Liver (tissue), 7 donors: ENCODE measurements at regions not wholly inside any gene's neighbourhood (a gene's known extent, or its start where the extent isn't known, plus 50 kb on each side); places are given as distances from the start of the nearest gene placed in this dataset.

ENCODE experiments used
- DNase-seq: peaks from one replicate; pipeline ENCODE4 v3.0.0-alpha.2; 2017; ENCODE audit warnings: low spot score
- H3K27ac ChIP-seq, 2 donors: one replicate each; pipeline ENCODE4 v1.7.0; 2013; ENCODE audit warnings: inconsistent platforms in 2 of 2, low read length in 2 of 2, control low read depth in 1 of 2, low read depth in 1 of 2, mild to moderate bottlenecking in 1 of 2
- H3K27me3 ChIP-seq, 4 donors: one replicate each; pipeline versions ENCODE4 v1.6.1 to v1.7.0; 2013; ENCODE audit warnings: low read length in 3 of 4, inconsistent platforms in 1 of 4, mild to moderate bottlenecking in 1 of 4, moderate library complexity in 1 of 4; ENCODE audit not compliant: control insufficient read depth in 4 of 4, insufficient read depth in 4 of 4
- H3K36me3 ChIP-seq, 4 donors: one replicate each; pipeline versions ENCODE4 v1.6.1 to v1.7.0; 2013; ENCODE audit warnings: low read length in 3 of 4, mild to moderate bottlenecking in 3 of 4, low read depth in 1 of 4, moderate library complexity in 1 of 4; ENCODE audit not compliant: control insufficient read depth in 4 of 4, insufficient read depth in 3 of 4
- H3K4me1 ChIP-seq, 4 donors: one replicate each; pipeline versions ENCODE4 v1.6.1 to v1.7.0; 2013; ENCODE audit warnings: low read length in 3 of 4, mild to moderate bottlenecking in 3 of 4, moderate library complexity in 1 of 4; ENCODE audit not compliant: control insufficient read depth in 4 of 4, insufficient read depth in 4 of 4
- H3K4me3 ChIP-seq, 3 donors: one replicate each; pipeline versions ENCODE4 v1.6.1 to v1.7.0; 2013; ENCODE audit warnings: low read length in 3 of 3, control low read depth in 1 of 3, low read depth in 1 of 3, mild to moderate bottlenecking in 1 of 3
- H3K9ac ChIP-seq, 2 donors: one replicate each; pipeline ENCODE4 v1.7.0; 2013; ENCODE audit warnings: low read length in 2 of 2, mild to moderate bottlenecking in 2 of 2, moderate library complexity in 2 of 2, control low read depth in 1 of 2, low read depth in 1 of 2
- H3K9me3 ChIP-seq, 4 donors: one replicate each; pipeline versions ENCODE4 v1.6.1 to v1.7.0; 2013; ENCODE audit warnings: low read length in 3 of 4; ENCODE audit not compliant: control insufficient read depth in 4 of 4
- ATF3 ChIP-seq: IDR thresholded peaks from 2 replicates; pipeline ENCODE4 v1.6.1; 2016; ENCODE audit warnings: antibody characterized with exemption
- EGR1 ChIP-seq, 2 donors: IDR thresholded peaks; 2 replicates each; pipeline ENCODE4 v1.6.1; 2016 to 2018; ENCODE audit warnings: antibody characterized with exemption in 2 of 2, low read depth in 2 of 2
- FOXA1 ChIP-seq: IDR thresholded peaks from 2 replicates; pipeline ENCODE4 v1.6.1; 2016; ENCODE audit warnings: antibody characterized with exemption
- GABPA ChIP-seq, 2 donors: IDR thresholded peaks in 1 of 2; conservative IDR thresholded peaks in 1 of 2; 2 replicates each; pipeline ENCODE4 v1.6.1; 2016; ENCODE audit warnings: antibody characterized with exemption in 2 of 2, mild to moderate bottlenecking in 1 of 2, moderate library complexity in 1 of 2
- HNF4G ChIP-seq: IDR thresholded peaks from 2 replicates; pipeline ENCODE4 v1.6.1; 2016; ENCODE audit warnings: antibody characterized with exemption
- JUND ChIP-seq, 2 donors: IDR thresholded peaks; 2 replicates each; pipeline ENCODE4 v1.6.1; 2016; ENCODE audit warnings: antibody characterized with exemption in 2 of 2
- NR2F2 ChIP-seq: IDR thresholded peaks from 2 replicates; pipeline ENCODE4 v1.6.1; 2016; ENCODE audit warnings: antibody characterized with exemption
- SP1 ChIP-seq: IDR thresholded peaks from 2 replicates; pipeline ENCODE4 v1.6.1; 2018; ENCODE audit warnings: antibody characterized with exemption, mild to moderate bottlenecking
- YY1 ChIP-seq: IDR thresholded peaks from 2 replicates; pipeline ENCODE4 v1.6.1; 2016; ENCODE audit warnings: antibody characterized with exemption, mild to moderate bottlenecking
- WGBS: extraction: QIAGEN DNeasy Blood & Tissue Kit; methylation state at CpG from one replicate; pipeline ENCODE4 v1.1.7; 2013; 5-methylcytosine and 5-hydroxymethylcytosine counted together
- TF ChIP-seq, protein P1 (sequence below): IDR thresholded peaks from 2 replicates; pipeline ENCODE4 v1.6.1; 2016; ENCODE audit warnings: antibody characterized with exemption
- TF ChIP-seq, protein P2 (sequence below): IDR thresholded peaks from 2 replicates; pipeline ENCODE4 v1.6.1; 2016; ENCODE audit warnings: antibody characterized with exemption
- TF ChIP-seq, protein P3 (sequence below): IDR thresholded peaks from 2 replicates; pipeline ENCODE4 v1.6.1; 2016; ENCODE audit warnings: antibody characterized with exemption, mild to moderate bottlenecking
- donor health status: healthy.
- donor health status: healthy.
- donor health status: healthy.
- donor health status: healthy.

- 81% methylated on average over 2 of the region's 2 CpGs for WGBS
- TF ChIP-seq, protein P1, sequence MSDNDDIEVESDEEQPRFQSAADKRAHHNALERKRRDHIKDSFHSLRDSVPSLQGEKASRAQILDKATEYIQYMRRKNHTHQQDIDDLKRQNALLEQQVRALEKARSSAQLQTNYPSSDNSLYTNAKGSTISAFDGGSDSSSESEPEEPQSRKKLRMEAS = no peak
- TF ChIP-seq, protein P2, sequence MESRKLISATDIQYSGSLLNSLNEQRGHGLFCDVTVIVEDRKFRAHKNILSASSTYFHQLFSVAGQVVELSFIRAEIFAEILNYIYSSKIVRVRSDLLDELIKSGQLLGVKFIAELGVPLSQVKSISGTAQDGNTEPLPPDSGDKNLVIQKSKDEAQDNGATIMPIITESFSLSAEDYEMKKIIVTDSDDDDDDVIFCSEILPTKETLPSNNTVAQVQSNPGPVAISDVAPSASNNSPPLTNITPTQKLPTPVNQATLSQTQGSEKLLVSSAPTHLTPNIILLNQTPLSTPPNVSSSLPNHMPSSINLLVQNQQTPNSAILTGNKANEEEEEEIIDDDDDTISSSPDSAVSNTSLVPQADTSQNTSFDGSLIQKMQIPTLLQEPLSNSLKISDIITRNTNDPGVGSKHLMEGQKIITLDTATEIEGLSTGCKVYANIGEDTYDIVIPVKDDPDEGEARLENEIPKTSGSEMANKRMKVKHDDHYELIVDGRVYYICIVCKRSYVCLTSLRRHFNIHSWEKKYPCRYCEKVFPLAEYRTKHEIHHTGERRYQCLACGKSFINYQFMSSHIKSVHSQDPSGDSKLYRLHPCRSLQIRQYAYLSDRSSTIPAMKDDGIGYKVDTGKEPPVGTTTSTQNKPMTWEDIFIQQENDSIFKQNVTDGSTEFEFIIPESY = no peak
- TF ChIP-seq ATF3 = no peak
- no peak for TF ChIP-seq FOXA1
- no peak for TF ChIP-seq SP1
- TF ChIP-seq GABPA (IDR thresholded peaks at IDR 0.05 in 1 of 2, conservative IDR thresholded peaks at IDR 0.05 in 1 of 2) = no peak
- no peak for TF ChIP-seq JUND (IDR thresholded peaks at IDR 0.05)
- no peak for TF ChIP-seq HNF4G
- no peak for TF ChIP-seq YY1
- TF ChIP-seq, protein P3, sequence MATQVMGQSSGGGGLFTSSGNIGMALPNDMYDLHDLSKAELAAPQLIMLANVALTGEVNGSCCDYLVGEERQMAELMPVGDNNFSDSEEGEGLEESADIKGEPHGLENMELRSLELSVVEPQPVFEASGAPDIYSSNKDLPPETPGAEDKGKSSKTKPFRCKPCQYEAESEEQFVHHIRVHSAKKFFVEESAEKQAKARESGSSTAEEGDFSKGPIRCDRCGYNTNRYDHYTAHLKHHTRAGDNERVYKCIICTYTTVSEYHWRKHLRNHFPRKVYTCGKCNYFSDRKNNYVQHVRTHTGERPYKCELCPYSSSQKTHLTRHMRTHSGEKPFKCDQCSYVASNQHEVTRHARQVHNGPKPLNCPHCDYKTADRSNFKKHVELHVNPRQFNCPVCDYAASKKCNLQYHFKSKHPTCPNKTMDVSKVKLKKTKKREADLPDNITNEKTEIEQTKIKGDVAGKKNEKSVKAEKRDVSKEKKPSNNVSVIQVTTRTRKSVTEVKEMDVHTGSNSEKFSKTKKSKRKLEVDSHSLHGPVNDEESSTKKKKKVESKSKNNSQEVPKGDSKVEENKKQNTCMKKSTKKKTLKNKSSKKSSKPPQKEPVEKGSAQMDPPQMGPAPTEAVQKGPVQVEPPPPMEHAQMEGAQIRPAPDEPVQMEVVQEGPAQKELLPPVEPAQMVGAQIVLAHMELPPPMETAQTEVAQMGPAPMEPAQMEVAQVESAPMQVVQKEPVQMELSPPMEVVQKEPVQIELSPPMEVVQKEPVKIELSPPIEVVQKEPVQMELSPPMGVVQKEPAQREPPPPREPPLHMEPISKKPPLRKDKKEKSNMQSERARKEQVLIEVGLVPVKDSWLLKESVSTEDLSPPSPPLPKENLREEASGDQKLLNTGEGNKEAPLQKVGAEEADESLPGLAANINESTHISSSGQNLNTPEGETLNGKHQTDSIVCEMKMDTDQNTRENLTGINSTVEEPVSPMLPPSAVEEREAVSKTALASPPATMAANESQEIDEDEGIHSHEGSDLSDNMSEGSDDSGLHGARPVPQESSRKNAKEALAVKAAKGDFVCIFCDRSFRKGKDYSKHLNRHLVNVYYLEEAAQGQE = no peak
These were observed 199.7 kb upstream of the MAGI2 start for GRCh38 chr7:79653136-79653631.

GRCh38 chr7:79652619-79653018 lies 199.2 kb upstream of the MAGI2 start:
- Histone ChIP-seq H3K9me3 (no peaks in the 10 kb centered on the region), H3K4me1 (no peaks in the 10 kb centered on the region), H3K4me3 (no peak overlapping the region), H3K27ac (no peak overlapping the region), H3K9ac (no peak overlapping the region), H3K27me3 (peaks cover 0 to 3% (median 0%) of the 10 kb centered on the region in 4 donors), H3K36me3 (no peaks in the 10 kb centered on the region)
- no peak for TF ChIP-seq GABPA (IDR thresholded peaks at IDR 0.05 in 1 of 2, conservative IDR thresholded peaks at IDR 0.05 in 1 of 2)
- no peak for TF ChIP-seq NR2F2
- TF ChIP-seq, protein P2 = no peak
- TF ChIP-seq EGR1 (IDR thresholded peaks at IDR 0.05; ENCODE audit: low read depth in 2 of 2) = no peak
- no peak for DNase-seq
- 58% methylated on average over 2 of the region's 2 CpGs for WGBS

More at GRCh38 chr7:79653136-79653631, 199.7 kb upstream of the MAGI2 start:
- Histone ChIP-seq H3K4me3 (no peak overlapping the region), H3K27me3 (peaks cover 0 to 3% (median 0%) of the 10 kb centered on the region in 4 donors), H3K36me3 (no peaks in the 10 kb centered on the region), H3K27ac (no peak overlapping the region), H3K9ac (no peak overlapping the region), H3K4me1 (no peaks in the 10 kb centered on the region), H3K9me3 (no peaks in the 10 kb centered on the region)
- DNase-seq = no peak
